Peyer's patch (tissue), 4 donors: ENCODE measurements at regions not wholly inside any gene's neighbourhood (a gene's known extent, or its start where the extent isn't known, plus 50 kb on each side); places are given as distances from the start of the nearest gene placed in this dataset.

Experiments used
- DNase-seq, 3 donors: peaks; one replicate each; pipeline ENCODE4 v3.0.0-alpha.2; 2017 to 2019
- H3K27ac ChIP-seq, 4 donors: fragments of 200-600 bp; sonication (generic); one replicate each; pipeline ENCODE4 v1.5.1; 2016 to 2019
- H3K27me3 ChIP-seq, 2 donors: fragments of 200-600 bp; sonication (generic); one replicate each; pipeline ENCODE4 v1.5.1; 2019
- H3K36me3 ChIP-seq, 3 donors: fragments of 200-600 bp; sonication (generic); one replicate each; pipeline ENCODE4 v1.5.1; 2016 to 2019
- H3K4me1 ChIP-seq, 4 donors: fragments of 200-600 bp; sonication (generic); one replicate each; pipeline ENCODE4 v1.5.1; 2016 to 2019
- H3K4me3 ChIP-seq, 4 donors: fragments of 200-600 bp; sonication (generic); 1 replicate in 3 of 4; 2 replicates in 1 of 4; pipeline ENCODE4 v1.5.1; 2016 to 2019; ENCODE audit warnings: mild to moderate bottlenecking in 1 of 4
- H3K9me3 ChIP-seq, 4 donors: fragments of 200-600 bp; sonication (generic); one replicate each; pipeline ENCODE4 v1.5.1; 2016 to 2019; ENCODE audit warnings: mild to moderate bottlenecking in 1 of 4
- CTCF ChIP-seq, 6 experiments: fragments of 450-650 bp in 4 of 6; fragments of 200-600 bp in 2 of 6; sonication (generic) in 1 of 6; IDR thresholded peaks; one replicate each; pipeline ENCODE4 v1.5.1; 2017 to 2019; ENCODE audit warnings: antibody characterized with exemption in 6 of 6, mild to moderate bottlenecking in 3 of 6, moderate library complexity in 1 of 6
- POLR2A ChIP-seq, 2 donors: fragments of 450-650 bp; IDR thresholded peaks; one replicate each; pipeline ENCODE4 v1.5.1; 2017; ENCODE audit warnings: antibody characterized with exemption in 2 of 2, mild to moderate bottlenecking in 2 of 2, moderate library complexity in 2 of 2

- Histone ChIP-seq H3K9me3 (no peaks in the 10 kb centered on the region), H3K36me3 (no peaks in the 10 kb centered on the region), H3K4me3 (no peak overlapping the region), H3K27me3 (no peaks in the 10 kb centered on the region), H3K4me1 (no peaks in the 10 kb centered on the region), H3K27ac (no peak overlapping the region)
- TF ChIP-seq CTCF (IDR thresholded peaks at IDR 0.05) (no peak), POLR2A (IDR thresholded peaks at IDR 0.05) (no peak)
- no peak for DNase-seq
These were observed 138.4 kb upstream of the PELI2 start for GRCh38 chr14:55979781-55980180.

GRCh38 chr14:55980970-55981369 lies 137.2 kb upstream of the PELI2 start:
- Histone ChIP-seq H3K36me3 (no peaks in the 10 kb centered on the region), H3K4me1 (no peaks in the 10 kb centered on the region), H3K4me3 (no peak overlapping the region), H3K9me3 (no peaks in the 10 kb centered on the region), H3K27me3 (no peaks in the 10 kb centered on the region), H3K27ac (no peak overlapping the region)
- no peak for DNase-seq
- TF ChIP-seq POLR2A (IDR thresholded peaks at IDR 0.05): no peak
- no peak for TF ChIP-seq CTCF (IDR thresholded peaks at IDR 0.05)

GRCh38 chr14:55986069-55986468 lies 132.1 kb upstream of the PELI2 start:
- no peaks in the 10 kb centered on the region for H3K4me1 ChIP-seq
- no peaks in the 10 kb centered on the region for H3K27me3 ChIP-seq
- TF ChIP-seq POLR2A (IDR thresholded peaks at IDR 0.05) (no peak), CTCF (IDR thresholded peaks at IDR 0.05) (no peak)
- H3K9me3 ChIP-seq: no peaks in the 10 kb centered on the region
- H3K27ac ChIP-seq: no peak overlapping the region
- no peak overlapping the region for H3K4me3 ChIP-seq
- no peaks in the 10 kb centered on the region for H3K36me3 ChIP-seq
- DNase-seq: no peak

GRCh38 chr14:56000846-56001245 lies 117.4 kb upstream of the PELI2 start:
- peaks cover 0 to 7% (median 3%) of the 10 kb centered on the region in 4 donors for H3K4me1 ChIP-seq
- TF ChIP-seq POLR2A (IDR thresholded peaks at IDR 0.05): no peak
- no peak for TF ChIP-seq CTCF (IDR thresholded peaks at IDR 0.05)
- DNase-seq: no peak
- H3K9me3 ChIP-seq: no peaks in the 10 kb centered on the region
- no peaks in the 10 kb centered on the region for H3K36me3 ChIP-seq
- H3K27ac ChIP-seq: no peak overlapping the region
- no peak overlapping the region for H3K4me3 ChIP-seq
- H3K27me3 ChIP-seq: no peaks in the 10 kb centered on the region

- peaks cover 0 to 8% (median 3%) of the 10 kb centered on the region in 4 donors for H3K4me1 ChIP-seq
- no peak for DNase-seq
- no peaks in the 10 kb centered on the region for H3K27me3 ChIP-seq
These were observed 115.9 kb upstream of the PELI2 start for GRCh38 chr14:56002342-56002741.

More at GRCh38 chr14:56002342-56002741, 115.9 kb upstream of the PELI2 start:
- no peaks in the 10 kb centered on the region for H3K9me3 ChIP-seq
- H3K27ac ChIP-seq: no peak overlapping the region
- TF ChIP-seq POLR2A (IDR thresholded peaks at IDR 0.05): no peak
- no peak for TF ChIP-seq CTCF (IDR thresholded peaks at IDR 0.05)
- no peak overlapping the region for H3K4me3 ChIP-seq
- no peaks in the 10 kb centered on the region for H3K36me3 ChIP-seq
